Tibial nerve (tissue), 3 donors: ENCODE measurements at regions not wholly inside any gene's neighbourhood (a gene's known extent, or its start where the extent isn't known, plus 50 kb on each side); places are given as distances from the start of the nearest gene placed in this dataset.

ENCODE experiments used
- POLR2A ChIP-seq, 2 donors: fragments of 450-650 bp; IDR thresholded peaks; one replicate each; pipeline ENCODE4 v1.6.1; 2017; ENCODE audit warnings: antibody characterized with exemption in 2 of 2, mild to moderate bottlenecking in 2 of 2, moderate library complexity in 2 of 2
- TF ChIP-seq, protein P1 (sequence below), 5 experiments: fragments of 200-600 bp in 3 of 5; fragments of 450-650 bp in 2 of 5; sonication (generic) in 3 of 5; IDR thresholded peaks; one replicate each; pipeline ENCODE4 v1.5.1; 2016 to 2019; ENCODE audit warnings: antibody characterized with exemption in 5 of 5, mild to moderate bottlenecking in 3 of 5, moderate library complexity in 2 of 5

DNA sequence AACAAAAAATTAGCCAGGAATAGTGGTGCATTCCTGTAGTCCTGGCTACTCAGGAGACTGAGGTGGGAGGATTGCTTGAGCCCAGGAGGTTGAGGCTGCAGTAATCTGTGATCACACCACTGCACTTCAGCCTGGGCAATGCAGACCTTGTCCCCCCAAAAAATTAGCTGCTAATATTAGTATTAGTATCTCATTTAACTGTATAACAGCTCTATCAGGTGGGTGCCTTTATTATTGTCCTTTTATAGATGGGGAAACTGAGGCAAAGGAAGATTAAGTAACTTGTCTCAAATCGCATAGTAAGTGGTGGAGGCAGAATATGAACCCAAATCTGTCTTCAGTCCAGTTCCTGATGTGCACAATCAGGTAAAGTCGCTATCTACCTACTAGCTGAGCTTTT, 142.3 kb upstream of the CRY1 start:
- TF ChIP-seq POLR2A (IDR thresholded peaks at IDR 0.05): no peak
- TF ChIP-seq, protein P1, sequence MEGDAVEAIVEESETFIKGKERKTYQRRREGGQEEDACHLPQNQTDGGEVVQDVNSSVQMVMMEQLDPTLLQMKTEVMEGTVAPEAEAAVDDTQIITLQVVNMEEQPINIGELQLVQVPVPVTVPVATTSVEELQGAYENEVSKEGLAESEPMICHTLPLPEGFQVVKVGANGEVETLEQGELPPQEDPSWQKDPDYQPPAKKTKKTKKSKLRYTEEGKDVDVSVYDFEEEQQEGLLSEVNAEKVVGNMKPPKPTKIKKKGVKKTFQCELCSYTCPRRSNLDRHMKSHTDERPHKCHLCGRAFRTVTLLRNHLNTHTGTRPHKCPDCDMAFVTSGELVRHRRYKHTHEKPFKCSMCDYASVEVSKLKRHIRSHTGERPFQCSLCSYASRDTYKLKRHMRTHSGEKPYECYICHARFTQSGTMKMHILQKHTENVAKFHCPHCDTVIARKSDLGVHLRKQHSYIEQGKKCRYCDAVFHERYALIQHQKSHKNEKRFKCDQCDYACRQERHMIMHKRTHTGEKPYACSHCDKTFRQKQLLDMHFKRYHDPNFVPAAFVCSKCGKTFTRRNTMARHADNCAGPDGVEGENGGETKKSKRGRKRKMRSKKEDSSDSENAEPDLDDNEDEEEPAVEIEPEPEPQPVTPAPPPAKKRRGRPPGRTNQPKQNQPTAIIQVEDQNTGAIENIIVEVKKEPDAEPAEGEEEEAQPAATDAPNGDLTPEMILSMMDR (IDR thresholded peaks at IDR 0.05): no peak
